Fibroblast of mammary gland (primary cell): ENCODE measurements at regions not wholly inside any gene's neighbourhood (a gene's known extent, or its start where the extent isn't known, plus 50 kb on each side); places are given as distances from the start of the nearest gene placed in this dataset.
A peak's percentile ranks its signal among the peaks of the same experiment; 100 is the strongest.

Experiments used
- DNase-seq: peaks from one replicate; pipeline ENCODE4 v3.0.0-alpha.2; 2010; ENCODE audit warnings: low read depth
- H3K4me3 ChIP-seq: 2 replicates; pipeline ENCODE4 v1.5.1; 2011; ENCODE audit warnings: low read depth, mild to moderate bottlenecking, low read length, moderate library complexity; ENCODE audit not compliant: control insufficient read depth
- TF ChIP-seq, protein P1 (sequence below): conservative IDR thresholded peaks from 2 replicates; pipeline ENCODE4 v1.5.1; 2011; ENCODE audit warnings: low read depth, low read length, inconsistent platforms; ENCODE audit not compliant: control insufficient read depth, insufficient read depth

DNA sequence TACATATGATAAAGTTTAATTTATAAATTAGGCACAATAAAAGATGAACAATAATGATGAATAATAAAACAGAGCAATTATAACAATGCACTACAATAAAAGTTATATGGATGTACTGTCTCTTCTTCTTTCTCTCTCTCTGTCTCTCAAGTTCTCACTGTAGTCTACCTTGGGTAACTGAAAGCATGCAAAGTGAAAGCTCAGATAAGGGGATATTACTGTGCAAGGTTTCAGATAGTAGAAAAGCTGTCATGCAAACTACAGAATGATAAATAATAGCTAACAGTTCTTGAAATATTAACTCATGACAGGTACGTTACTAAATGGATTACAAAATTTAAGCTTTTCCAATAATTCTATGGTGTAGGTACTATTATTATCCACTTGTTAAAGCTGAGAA lies 311.9 kb upstream of the PRDM1 start:
- H3K4me3 ChIP-seq: no peak overlapping the region
- DNase-seq: no peak
- TF ChIP-seq, protein P1, sequence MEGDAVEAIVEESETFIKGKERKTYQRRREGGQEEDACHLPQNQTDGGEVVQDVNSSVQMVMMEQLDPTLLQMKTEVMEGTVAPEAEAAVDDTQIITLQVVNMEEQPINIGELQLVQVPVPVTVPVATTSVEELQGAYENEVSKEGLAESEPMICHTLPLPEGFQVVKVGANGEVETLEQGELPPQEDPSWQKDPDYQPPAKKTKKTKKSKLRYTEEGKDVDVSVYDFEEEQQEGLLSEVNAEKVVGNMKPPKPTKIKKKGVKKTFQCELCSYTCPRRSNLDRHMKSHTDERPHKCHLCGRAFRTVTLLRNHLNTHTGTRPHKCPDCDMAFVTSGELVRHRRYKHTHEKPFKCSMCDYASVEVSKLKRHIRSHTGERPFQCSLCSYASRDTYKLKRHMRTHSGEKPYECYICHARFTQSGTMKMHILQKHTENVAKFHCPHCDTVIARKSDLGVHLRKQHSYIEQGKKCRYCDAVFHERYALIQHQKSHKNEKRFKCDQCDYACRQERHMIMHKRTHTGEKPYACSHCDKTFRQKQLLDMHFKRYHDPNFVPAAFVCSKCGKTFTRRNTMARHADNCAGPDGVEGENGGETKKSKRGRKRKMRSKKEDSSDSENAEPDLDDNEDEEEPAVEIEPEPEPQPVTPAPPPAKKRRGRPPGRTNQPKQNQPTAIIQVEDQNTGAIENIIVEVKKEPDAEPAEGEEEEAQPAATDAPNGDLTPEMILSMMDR: no peak

DNA sequence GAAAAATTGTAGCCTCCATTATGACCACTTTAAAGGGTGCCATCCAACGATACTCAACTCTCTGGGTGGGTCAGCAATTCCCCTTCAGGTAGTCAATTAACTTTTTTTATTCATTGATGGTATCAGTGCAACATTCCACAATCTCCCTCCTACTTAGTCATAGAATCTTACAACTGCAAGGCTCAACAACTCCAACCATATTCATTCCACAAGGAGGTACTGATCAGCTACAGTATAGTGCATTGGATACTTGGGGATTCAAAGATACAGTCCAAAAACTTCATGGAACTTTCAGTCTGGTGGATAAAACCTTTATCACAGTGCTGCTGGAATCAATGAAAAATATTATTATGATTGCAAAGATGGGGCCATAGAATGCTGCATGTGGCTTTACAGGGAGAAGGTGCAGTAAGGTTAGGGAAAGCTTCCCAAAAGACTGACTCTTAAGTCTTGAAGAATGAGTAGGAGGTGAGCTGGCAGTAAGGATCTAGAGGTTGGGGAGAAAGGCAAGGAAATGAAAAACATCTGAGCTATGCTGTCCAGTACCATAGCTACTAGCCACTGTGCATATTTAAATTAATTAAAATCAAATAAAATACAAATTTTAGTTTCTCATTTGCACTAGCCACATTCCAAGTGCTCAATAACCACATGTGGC lies 314.7 kb upstream of the PRDM1 start:
- no peak overlapping the region for H3K4me3 ChIP-seq
- TF ChIP-seq, protein P1: no peak
- DNase-seq: peak; percentile 68

DNA sequence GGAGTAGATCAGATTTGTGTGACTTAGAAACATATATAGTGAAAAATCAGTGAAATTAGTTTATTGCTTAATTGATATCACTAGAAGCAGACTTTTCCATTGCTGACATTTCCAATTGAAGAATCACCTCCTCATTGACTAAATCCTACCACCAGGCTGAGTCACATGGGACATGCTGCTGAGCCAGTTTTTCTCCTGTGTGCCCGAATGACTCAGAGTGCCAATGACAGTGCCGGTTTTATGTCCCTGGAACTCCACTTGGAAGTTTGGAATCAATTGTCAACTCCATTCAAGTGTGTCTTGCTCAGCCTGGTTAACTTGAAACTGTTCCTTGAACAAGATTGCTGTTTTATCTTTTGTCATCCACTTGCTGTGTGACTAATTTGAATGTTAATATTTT lies 316.1 kb upstream of the PRDM1 start:
- H3K4me3 ChIP-seq: no peak overlapping the region
- TF ChIP-seq, protein P1: peak; percentile 3
- DNase-seq: peak; percentile 72

DNA sequence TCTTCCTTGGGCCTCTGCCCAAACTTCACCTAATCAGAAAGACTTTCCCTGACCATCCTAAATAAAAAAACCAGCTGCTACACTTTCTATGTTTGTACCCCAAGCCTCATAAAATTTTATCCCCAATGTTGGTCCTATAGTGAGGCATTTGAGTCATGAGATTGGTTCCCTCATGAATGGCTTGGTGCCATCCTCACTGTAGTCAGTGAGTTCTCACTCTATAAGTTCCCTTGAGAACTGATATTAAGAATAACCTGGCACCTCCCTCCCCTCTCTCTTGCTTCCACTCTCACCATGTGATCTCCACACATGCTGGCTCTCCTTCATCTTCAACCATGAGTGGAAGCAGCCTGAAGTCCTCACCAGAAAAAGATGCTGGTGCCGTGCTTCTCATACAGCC lies 316.9 kb upstream of the PRDM1 start:
- H3K4me3 ChIP-seq: no peak overlapping the region
- TF ChIP-seq, protein P1: no peak
- peak; percentile 41 for DNase-seq

DNA sequence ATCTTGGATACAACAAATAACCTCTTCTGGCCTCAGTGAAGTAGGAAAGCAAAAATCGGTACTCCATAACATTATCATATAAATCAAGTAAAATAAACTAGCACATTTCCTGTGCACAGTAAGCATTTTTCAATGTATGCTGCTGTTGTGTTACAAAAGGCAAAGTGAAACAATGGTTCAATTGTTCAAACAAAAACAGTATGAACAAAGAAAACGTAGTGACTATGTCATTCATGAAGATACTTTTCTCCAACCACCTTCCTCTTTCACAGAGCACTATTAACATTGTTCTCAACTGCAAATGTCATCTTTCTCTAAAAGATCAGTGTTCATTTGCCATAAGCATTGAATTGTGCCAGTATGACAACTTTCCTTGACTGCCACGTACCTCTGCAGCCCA lies 318.6 kb upstream of the PRDM1 start:
- TF ChIP-seq, protein P1: no peak
- no peak for DNase-seq
- H3K4me3 ChIP-seq: no peak overlapping the region

DNA sequence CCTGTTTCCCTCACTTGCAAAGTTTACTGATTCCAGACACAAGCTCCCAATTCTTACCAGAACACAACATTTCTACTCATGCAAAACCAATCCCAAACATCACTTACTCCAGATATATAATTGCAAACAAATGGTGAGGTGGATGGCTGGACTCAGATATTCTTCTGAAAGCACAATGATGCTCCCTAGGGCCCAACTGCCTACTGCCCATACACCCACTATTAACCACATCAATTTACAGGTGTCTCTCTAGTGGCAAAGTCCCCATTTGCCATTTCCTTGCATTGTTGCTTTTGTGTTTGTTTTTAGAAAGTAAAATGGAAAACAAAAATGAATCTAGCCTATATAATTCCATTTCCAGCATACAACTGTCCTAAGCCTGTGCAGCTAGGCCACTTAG lies 320.9 kb upstream of the PRDM1 start:
- H3K4me3 ChIP-seq: no peak overlapping the region
- no peak for DNase-seq
- TF ChIP-seq, protein P1: no peak

DNA sequence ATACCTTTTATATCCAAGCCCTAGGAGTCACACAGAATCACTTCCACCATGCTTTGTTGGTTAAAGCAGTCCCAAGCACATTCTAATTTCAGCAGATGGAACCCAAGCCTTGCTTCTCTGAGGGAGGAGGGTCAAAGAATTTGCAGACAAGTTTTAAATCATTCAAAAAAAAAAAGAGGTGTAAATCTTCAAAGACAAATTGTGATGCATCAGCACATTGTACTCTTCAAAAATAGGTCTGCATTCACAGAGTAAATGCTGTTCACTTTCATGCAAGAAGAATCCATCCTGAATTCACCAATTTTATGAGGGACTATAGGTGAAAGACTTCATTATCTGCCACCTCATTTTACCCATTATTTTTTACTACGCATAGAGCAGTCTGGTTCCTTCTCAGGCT lies 321.8 kb upstream of the PRDM1 start:
- DNase-seq: no peak
- H3K4me3 ChIP-seq: no peak overlapping the region
- TF ChIP-seq, protein P1: no peak
